NK-92 treated with Interleukin-12 subunit alpha and Interleukin-12 subunit beta, amount 100 ng/mL, for 24 hours (cell line): ENCODE measurements at regions not wholly inside any gene's neighbourhood (a gene's known extent, or its start where the extent isn't known, plus 50 kb on each side); places are given as distances from the start of the nearest gene placed in this dataset.
"Not testable (repeated sequence)": the region's sequence is repeated elsewhere in the genome, so short reads cannot be mapped to it uniquely, and the experiment has no call there.

Experiments
- DNase-seq: peaks from one replicate; lab custom pipeline; 2025; lab: John Stamatoyannopoulos, UW

DNA sequence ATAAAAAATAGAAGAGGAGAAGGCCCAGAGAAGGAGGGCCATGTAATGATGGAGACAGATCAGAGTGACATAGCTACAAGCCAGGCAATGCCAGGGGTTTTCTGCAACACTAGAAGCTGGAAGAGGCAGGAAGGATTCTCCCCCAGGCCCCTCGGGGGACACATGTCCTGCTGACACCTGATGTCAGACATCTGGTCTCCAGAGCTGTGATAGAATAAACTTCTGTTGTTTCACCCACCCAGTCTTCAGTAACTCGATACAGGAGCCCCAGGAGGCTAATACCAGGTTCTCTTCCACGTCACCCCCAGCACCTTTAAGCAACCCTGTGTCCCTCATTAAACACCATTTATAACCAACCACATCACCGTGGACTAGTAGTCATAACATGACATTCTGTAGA is 94.9 kb downstream of the TMEM130 start:
- DNase-seq, result no peak

DNA sequence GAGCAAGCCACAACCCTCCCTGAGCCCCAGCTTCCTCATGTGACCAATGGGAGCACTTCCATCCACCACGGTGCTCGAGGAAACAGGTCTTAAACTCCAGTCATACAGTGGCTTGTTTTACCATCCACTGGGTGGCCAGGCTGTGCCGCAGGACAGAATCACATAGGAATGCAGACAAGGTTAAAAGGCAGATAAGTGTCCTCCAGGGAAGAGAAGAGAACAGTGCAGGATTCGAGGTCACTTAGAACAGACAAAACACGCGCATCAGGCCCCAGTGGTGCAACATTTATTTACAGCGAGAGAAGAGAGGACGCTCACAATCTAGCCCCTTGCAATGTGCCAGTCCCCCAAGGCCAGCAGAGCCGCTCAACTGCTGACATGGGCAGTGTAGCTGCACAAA is 92.8 kb downstream of the TMEM130 start:
- DNase-seq, result no peak

DNA sequence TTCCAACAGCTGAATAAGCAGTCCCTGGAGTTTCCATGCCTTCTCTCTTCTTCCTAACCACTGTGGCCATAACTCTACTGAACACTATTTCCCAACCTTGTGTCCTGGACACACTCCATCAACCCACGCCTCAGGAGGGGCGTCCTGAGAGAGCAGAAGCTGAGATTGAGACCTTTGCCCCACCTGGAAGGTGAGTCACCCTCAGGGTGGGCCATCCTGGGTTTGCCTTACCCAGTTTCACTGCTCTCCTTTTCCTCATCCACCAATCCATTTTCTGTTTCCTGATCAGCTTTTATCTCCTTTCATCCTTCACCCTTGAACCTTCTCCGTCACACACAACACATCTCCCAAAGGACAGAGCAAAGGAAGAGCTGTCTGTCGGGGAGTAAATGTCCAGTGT is 91.4 kb downstream of the TMEM130 start:
- DNase-seq, result no peak

DNA sequence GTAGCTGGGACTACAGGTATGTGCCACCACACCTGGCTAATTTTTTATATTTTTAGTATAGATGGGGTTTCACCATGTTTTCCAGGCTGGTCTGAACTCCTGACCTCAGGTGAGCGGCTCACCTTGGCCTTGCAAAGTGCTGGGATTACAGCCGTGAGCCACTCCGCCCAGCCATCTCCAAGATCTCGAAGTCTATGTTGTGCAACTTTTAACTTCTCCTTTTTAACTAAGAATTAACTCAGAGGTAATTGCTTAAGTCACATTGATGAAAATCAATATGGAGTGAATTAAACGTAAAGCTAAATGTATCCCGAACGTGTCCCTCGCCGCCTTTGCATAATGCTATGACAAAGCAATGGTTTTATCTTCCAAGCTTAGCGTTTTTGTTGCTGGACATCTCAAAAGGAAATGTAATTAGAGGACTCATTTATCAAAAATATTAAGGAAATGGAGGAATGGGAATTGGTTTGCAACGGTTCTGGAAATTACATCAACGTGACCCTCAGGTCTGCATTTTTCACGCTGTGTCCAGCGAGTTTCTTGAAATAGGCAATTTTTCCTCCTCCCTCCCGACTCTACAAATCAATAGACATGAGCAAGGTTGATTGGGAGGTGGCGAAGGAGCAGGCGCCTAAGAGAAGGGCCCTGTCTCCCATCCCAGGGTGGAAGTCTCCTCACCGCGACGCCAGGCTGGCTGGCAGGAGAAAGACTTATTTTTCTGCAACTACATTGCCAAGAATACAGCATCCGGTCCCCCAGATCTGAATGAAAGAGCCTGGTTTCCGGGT is 89.8 kb downstream of the TMEM130 start:
- DNase-seq, result no peak

DNA sequence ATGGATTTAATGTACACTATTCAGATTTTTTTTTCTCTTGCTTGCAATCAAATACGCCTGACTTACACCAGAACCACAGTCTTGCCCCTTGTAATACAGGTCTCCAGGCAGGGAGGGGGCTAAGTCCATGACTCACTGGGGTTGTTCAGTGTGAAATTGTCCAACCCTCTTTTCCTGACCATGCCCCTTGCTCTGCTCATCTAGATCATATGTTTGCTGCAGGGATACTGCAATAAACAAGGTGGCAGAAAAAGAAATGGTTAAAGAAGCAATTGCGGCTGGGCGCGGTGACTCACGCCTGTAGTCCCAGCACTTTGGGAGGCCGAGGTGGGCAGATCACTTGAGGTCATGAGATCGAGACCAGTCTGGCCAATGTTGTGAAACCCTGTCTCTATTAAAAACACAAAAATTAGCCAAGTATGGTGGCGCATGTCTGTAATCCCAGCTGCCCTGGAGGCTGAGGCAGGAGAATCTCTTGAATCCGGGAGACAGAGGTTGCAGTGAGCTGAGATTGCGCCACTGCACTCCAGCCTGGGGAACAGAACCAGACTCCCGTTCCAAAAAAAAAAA is 85.5 kb downstream of the TMEM130 start:
- DNase-seq, result no peak

DNA sequence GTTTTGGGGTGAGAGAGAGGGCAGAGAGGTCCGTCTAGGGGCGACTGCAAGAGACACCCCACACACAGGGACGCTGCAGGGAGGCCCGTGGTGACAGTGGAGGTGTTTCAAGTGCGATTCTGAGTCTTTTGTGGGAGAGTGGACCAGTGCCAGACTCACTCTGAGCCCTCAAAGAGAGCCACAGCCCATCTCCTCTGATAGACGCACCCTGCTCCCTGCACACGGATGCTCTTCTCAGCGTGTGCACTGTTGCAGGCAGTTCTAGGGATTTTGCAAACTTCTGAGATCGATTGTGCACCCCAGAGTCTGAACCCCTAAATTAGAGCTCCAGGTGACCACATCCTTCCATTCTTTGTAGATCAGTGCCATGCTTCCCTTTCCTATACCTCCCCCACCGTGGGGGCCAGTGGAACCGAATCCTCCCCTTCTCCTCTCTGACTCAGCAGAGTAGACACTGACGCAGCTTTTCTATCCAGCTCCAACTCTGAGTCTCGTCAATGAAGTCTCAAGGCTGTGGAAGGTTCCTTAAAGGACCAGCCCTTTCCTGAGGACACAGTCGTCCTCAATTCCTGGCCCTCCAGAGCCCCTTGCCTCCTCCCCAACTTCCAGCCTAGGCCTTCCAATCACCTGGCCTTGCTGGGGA is 83.8 kb downstream of the TMEM130 start:
- DNase-seq, result no peak

DNA sequence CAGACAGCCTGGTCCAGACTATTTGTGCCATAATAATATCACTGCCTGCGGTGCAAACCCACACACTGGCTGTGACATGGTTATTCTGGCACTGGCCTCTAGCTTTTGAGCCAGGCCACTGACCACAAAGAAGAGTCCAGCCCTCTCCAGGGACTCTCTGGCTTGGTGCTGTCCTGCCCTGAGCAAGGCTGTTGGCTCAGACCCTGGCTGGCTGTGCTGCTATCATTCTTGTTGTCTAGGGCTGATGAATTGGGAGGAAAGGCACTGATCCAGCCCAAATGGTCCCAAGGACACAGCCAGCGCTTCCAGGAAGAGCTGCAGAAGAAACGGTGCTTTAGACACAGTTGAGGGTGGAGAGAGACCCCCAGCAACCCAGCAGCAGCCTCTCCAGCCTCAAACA is 80.8 kb downstream of the TMEM130 start:
- no peak for DNase-seq

DNA sequence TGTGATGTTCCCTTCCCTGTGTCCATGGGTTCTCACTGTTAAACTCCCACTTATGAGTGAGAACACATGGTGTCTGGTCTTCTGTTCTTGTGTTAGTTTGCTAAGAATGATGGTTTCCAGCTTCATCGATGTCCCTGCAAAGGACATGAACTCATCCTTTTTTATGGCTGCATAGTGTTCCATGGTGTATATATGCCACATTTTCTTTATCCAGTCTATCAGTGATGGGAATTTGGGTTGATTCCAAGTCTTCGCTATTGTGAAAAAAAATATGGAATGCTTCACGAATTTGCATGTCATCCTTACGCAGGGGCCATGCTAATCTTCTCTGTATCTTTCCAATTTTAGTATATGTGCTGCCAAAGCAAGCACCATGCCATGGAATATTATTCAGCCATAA is 75.4 kb downstream of the TMEM130 start:
- DNase-seq, result not testable (repeated sequence)

DNA sequence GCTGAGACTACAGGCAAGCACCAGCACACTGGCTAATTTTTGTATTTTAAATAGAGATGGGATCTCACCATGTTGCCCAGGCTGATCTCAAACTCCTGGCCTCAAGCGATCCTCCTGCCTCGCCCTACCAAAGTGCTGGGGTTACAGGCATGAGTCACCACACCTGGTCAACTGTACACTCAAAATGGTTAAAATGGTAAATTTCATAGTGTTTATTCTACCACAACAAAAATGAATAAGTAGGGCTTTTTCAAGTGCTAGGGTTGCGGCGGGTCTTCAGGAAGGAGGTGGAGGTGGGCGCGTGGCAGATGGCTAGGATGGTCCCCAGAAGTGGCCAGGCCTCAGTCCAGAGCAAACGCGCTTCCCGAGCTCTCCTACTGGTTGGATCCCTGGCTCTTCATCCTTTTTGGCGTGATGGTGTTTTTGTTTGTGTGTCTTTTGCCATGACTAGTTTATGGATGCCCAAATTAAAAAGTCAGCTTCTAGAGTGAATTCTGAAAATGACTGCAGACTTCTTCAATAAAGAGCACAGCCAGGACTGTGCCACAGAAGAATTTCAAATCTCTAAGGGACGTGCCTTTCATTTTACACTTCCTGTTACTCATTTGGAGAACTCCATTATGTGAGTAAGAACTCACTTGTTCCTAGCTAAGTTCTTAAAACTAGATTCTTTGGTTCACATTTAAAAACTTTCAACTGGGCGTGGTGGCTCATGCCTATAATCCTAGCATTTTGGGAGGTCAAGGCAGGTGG is 73.9 kb downstream of the TMEM130 start:
- no peak for DNase-seq
